ENCODE measurements at regions not wholly inside any gene's neighbourhood (a gene's known extent, or its start where the extent isn't known, plus 50 kb on each side); places are given as distances from the start of the nearest gene placed in this dataset.
"Not testable (repeated sequence)": the region's sequence is repeated elsewhere in the genome, so short reads cannot be mapped to it uniquely, and the experiment has no call there.

DNA sequence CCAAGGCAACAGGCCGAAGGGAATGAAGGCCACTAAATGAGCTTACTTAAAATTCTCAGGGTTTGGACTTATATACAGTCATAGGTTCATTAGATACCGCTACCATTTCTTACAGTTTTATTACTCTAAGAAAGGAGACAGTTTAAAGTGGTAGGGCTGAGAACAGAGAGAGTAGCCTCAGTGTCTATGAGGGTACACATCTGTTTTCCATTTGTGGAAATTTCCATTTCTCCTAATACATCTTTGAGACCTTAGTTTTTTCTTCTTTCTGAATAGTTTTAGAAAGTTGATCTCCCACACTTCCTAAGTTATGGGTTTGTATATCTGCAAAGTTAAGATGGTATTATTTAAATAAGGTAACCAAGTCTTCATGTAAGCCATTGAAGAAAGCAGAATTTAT lies 1279.1 kb downstream of the NCAM2 start:
- DNase-seq (ENCODE audit: low read depth): no peak

DNA sequence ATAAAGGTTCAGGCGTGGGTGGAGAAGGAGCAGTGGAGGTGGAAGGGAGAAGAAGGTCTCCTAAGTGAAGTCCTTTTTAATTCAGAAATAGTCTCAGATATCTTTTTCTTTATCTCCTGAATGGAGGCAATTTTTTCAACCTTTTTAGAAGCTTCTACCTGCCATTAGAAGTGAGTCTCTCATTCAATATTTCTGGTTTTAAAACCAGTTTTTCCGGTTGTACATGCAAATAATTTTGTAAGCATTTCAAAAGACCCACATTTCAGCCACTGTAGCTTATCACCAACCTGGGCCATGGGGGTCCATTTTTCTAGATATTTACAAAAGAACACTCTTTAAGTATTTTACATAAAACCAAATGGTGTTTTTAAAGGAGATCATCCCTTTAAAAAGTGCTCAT lies 1280.2 kb downstream of the NCAM2 start:
- no peak for DNase-seq (ENCODE audit: low read depth)

DNA sequence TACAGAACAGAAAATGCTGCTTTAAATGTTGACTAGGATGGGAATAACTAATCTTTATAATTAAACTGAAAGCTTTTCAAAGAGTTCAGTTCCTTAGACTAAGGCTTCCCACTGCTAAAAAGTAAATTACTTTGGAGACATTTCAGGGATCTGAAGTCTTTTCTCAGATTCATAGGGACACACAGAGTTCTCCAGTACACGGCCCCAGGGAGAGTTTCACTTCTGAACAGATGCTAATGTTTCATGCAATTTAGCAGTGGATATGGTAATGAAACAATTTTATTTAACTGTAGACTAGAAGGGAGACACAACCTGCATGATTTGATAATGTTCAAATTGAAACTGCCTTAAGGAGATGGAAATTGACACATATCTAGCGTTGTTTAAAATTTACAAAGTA lies 1282.6 kb downstream of the NCAM2 start:
- DNase-seq (ENCODE audit: low read depth): no peak

DNA sequence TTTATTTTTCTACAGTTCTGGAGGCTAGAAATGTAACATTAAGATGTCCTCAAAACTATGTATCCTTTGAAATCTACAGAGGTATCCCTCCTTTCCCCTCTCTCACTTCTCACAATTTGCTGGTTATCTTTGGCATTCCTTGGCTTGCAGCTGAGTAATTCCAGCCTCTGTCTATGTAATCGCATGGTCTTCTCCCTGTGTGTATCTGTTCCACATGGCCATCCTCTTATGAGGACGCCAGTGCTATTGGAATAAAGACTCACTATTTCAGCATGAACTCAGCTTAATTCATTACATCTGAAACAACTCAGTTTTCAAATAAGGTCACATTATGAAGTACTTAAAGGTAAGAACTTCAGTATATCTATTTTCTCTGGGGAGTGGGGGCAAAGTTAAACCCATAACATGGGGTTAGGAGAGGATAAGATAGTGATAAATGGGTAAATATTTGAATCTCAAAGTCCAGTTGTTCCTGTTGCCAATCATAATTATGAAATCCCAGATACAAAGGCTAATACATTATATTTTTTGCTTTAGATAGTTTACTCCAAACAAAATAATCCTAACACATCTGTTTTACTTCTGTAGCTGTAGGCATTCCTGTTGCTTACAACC lies 1290.8 kb downstream of the NCAM2 start:
- no peak for DNase-seq (ENCODE audit: low read depth)

DNA sequence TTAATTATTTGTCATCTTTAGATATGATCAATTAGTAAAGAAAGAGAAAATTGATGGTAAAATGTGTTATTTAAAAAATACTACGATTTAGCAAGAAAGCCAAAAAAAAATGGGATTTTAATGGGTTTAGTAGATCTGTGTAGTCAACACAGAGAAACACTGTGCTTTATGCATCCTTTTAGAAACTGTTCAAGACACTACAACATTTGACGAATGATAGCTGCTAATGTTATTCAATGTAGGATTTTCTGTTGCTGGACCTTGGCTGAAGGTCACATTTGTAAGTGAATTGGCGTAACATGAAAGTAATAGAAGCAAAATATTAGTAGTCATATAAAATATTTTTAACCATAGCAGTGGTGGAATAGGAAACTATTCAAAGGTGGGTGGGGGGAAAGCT lies 1293.9 kb downstream of the NCAM2 start:
- no peak for DNase-seq (ENCODE audit: low read depth)

DNA sequence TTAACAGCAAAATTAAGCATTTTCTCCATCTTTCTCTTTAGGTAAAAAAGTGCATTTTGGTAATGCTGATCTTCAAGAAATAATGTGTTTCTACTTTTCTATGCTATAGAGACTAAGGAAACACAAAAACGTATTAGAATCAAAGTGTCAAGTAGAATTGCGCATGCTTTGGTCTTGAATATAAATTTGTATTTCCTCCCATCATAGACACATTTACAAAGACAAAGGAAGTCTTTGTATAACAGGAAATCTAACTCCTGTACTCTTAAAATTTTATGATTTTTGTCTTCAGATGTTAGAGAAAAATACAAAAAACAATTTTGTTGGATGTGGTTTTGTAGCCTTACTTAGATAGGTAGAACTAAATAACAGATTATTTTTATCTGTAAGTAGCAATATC lies 1299.4 kb downstream of the NCAM2 start:
- DNase-seq (ENCODE audit: low read depth): no peak

DNA sequence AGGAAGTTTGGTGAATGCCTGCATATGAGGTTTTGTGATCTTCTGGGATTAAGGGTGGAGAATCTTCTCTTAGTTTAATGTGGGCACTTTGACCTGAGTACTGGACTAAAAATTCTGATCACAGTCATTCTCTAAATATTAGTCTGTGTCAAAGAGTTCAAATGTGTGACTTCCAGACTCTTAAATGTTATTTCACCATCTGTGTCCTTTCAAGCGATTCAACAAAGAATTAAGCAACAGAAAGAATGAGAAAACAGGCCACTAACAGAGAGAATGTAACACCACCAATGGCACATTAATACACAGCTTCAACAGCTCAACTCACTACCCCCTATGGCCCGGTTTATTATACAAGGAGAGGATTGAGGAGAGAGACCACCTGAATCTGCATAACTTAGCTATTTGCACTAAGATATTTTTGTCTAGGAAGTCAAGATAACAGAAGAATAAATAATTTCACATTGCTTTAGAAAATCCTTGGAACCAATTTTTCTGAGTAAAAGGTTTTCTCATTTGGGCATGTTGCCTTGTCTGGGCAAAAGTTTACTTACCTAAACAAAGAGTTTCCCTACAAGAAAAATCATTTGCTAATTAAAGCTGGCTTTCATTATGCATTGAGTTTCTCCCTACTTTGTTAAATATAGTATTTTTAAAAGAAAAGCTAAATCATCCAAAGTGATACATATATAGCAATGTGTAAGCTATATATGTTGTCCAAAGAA lies 1313.7 kb downstream of the NCAM2 start:
- DNase-seq (ENCODE audit: low read depth): no peak

DNA sequence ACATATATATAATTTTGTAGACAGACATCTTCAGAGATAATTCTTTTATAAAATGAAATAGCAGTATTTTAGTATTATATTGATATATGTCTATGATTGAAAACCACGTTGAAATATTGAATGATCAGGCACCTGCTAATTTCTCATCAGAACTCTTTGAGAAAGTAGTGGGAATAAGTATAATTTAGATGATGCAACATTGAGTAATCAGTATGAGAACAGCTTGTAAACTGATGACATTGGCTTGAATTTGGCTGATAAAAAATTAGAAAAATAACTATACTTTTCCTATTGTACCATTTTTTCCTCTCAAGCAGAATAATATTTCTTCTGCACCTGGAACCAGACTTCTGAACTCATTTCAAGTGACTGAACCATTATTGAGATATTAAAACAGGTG lies 1316.8 kb downstream of the NCAM2 start:
- DNase-seq (ENCODE audit: low read depth): no peak

DNA sequence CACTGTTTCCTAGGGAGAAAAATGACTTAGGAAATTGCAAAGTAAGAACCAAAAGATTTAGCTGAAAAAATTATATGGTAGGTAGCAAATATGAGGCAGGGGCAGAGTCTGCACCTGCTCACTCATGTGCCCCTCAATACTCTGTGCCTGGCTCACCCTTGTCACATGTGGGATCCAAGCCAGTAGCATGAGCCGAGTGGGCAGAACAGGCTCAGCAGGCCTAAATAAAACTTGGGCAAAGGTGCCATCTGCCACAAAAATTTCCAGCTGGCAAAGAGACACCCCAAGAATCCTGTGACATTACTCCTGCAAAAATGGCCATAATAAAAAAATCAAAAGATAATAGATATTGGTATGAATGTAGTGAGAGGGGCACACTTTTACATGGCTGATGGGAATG lies 1321.2 kb downstream of the NCAM2 start:
- no peak for DNase-seq (ENCODE audit: low read depth)

DNA sequence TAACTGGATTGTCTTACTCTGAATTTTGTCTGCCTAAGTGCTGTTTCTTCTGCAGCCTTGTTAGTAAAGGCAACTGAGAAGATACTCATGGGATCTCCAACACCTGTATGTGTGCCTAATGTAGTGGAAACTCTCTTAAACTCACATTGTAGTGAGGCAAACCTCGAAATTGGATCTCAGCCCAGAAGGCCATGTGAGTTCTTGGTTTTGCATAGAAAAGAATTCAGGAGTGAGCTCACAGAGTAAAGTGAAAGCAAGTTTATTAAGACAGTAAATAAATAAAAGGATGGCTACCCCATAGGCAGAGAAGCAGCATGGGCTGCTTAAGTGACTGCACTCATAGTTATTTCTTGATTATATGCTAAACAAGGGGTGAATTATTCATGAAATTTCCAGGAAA lies 1344.7 kb downstream of the NCAM2 start:
- DNase-seq (ENCODE audit: low read depth): no peak

DNA sequence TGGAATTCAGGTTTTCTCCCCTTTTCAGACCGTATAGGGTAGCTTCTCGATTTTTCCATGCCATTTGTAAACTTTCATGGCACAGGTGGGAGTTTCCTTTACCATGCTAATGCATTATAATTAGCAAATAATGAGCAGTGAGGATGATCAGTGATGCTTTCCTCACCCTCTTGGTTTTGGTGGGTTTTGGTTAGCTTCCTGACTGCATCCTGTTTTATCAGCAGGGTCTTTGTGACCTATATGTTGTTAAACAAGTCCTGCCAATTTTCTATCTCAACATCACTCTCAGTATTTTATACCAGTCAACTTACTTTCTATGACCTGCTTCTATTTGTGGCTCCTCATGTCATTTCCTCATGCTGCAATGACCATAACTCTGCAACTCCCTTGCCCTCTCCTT lies 1345.1 kb downstream of the NCAM2 start:
- DNase-seq (ENCODE audit: low read depth): no peak

DNA sequence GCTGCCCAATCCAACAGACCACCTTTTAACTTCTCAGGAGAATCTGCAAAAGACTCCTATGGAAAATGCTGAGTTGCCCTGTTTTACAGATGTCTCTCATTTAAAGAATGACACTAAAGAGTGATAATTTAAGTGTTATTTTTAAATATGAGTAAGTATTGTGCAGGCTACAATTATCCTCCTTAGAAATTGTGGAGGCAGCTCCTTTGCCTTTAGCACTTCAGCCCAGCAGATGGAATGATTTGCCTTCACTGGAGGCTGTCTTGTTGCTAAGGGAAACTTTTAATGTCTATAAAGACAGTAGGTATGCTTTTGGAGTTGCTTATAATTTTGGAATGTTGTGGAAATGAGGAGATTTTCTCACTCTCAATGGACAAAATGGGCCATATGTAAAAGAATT lies 1345.5 kb downstream of the NCAM2 start:
- DNase-seq (ENCODE audit: low read depth): no peak

DNA sequence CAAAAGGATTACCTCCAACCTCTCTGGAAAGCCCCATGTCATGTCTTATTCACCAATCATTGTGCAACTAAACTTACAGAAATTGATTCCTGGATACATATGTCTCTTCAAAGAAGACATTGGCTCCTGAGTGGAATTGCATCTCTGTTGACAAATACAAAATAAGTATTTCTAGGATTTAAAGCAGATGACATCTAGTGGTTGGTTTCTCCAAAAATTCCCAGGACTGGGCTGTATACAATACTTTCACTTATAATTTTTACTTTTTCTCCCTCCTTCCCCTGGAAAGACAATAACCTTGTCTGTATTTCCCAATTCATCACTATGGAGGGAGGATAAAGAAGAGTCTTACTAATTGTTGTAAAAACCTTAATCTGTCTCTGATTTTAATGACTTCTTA lies 1347.4 kb downstream of the NCAM2 start:
- DNase-seq (ENCODE audit: low read depth): no peak

DNA sequence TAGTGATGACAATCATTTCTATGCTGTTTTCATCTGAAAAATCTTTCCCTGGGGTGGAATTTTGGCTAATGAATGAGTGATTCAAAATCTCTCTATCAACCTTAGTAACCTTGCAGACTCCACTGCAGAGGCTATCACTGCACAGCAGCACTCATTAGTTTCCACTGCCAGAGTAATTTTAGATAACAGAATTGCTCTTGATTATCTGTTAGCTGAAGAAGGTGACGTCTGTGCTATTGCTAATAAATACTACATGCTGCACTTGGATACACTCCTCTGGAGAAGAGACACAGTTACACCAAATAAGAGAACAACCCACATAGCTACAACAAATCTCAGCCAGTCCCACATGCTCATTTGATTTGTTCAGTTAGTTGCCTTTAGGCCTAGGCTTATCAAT lies 1348.4 kb downstream of the NCAM2 start:
- DNase-seq (ENCODE audit: low read depth): no peak

DNA sequence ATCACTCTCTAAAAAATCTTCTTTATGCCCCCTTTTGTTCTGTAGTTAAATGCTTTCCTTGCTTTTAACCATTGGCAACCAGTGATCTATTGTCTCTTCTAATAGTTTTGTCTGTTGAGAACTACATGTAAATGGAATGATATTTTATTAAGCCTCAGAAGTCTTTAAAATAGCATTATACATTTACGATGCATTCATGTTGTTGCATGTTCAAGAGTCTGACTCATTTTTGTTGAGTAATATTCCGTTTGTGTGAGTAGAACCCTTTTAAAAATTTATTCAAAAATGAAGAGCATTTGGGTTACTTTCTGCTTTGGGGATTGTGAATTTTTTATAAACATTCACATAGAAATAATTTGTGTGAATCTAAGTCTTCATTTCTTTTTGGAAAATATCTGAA lies 1352.9 kb downstream of the NCAM2 start:
- no peak for DNase-seq (ENCODE audit: low read depth)

DNA sequence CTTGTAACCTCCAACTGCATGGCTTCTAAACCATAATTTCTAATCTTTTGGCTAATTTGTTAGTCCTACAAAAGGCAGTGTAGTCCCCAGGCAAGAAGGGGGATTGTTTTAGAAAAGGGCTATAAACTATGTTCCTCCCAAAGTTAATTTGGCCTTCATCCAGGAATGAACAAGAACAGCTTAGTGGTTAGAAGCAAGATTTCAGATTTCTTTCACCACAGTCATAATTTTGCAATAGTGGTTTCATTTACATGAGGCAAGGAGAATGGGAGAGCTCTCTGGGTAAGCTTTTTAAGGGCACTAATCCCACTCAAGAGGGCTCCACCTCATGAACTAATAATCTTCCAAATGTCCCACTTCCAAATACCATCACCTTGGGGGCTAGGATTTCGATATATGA lies 1353.9 kb downstream of the NCAM2 start:
- peak; percentile 24 for DNase-seq (ENCODE audit: low read depth)

DNA sequence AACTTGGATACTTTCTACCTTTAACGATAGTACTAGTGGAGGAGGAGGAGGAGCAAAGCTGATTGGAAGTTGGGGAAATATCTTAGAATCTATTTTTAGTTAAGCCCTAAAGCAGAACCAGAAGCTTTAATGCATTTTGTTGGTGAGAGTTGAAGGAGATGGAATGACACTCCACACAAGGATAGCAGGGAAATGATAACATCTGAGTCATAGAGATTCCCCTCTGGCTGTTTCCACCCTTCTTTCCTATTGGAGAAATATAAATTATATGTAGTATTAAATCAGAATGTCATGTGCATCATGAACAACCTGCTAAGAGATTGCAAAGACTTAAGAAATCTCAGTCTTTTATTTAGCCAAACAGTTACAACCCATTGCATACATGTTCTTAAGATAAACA lies 1357.7 kb downstream of the NCAM2 start:
- peak; percentile 15 for DNase-seq (ENCODE audit: low read depth)

DNA sequence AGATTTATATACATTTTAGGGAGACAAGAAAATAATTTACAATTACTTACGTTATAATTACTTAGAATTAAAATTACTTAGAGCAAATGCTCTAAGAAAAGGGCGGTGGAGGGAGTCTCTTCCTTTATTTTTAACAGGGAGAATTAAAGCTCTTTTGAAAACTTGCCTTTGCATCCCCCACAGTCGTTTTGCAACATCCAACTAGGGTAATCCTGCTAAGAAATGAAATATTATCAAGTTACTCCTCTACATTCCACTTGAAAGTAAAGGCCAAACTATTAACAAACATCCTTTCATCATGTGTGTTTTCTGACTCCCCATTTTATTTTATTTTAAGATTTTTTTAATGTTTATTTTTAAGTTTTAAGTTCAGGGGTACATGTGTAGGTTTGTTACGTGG lies 1358.5 kb downstream of the NCAM2 start:
- no peak for DNase-seq (ENCODE audit: low read depth)

DNA sequence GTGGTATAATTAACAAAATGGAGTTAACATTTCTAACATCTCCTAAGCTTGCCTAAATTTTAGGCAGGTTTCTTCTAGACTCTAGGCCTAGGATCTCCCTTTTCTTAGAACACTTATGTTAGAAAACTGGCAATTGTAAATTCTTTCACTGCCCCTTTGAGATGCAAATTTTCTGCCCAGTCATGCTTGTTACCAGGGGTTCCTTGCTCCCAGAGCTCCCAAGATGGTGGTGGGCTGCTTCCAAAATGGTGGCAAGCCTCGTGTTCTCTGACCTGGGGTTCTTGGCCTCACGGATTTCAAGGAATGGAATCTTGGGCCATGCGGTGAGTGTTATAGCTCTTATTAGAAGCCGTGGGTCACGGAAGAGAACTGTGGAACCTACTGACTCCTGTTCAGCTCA lies 1361.4 kb downstream of the NCAM2 start:
- not testable (repeated sequence) for DNase-seq (ENCODE audit: low read depth)

DNA sequence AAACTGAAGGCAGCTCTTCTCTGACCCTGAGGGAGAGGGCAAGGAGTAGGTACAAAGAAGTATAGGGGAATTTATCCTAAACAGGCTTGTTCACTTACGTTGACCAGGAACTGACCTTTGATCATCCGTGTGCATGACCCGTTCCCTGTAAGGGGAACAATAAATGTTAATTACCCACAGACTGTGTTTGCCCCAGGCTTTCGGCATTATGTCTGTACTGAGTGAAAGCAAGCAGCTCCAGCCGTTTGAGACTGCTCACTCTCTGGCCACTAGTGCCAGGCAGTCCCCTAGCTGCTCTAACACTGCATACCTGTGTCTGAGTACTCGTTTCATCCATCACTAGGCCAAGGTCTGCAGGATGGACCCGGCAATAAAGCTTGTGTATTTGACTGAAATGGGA lies 1365.3 kb downstream of the NCAM2 start:
- DNase-seq (ENCODE audit: low read depth): no peak

DNA sequence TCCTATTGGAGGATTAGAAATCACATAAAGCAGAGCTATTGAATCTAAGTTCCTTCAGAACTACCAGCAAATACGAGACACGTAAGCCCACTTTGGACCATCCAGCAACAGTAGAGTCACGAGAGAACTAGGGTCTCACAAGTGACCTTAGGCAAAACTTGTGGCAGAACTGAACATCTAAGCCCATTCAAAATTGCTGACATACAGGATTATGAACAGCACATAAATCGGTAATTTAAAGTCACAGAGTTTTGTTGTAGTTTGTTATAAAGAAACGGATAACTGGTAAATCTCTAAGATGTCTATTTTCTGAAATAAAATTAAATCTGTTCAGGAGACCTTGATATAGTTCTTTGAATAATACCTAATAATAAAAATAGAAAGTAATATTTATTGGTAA lies 1366.0 kb downstream of the NCAM2 start:
- no peak for DNase-seq (ENCODE audit: low read depth)

DNA sequence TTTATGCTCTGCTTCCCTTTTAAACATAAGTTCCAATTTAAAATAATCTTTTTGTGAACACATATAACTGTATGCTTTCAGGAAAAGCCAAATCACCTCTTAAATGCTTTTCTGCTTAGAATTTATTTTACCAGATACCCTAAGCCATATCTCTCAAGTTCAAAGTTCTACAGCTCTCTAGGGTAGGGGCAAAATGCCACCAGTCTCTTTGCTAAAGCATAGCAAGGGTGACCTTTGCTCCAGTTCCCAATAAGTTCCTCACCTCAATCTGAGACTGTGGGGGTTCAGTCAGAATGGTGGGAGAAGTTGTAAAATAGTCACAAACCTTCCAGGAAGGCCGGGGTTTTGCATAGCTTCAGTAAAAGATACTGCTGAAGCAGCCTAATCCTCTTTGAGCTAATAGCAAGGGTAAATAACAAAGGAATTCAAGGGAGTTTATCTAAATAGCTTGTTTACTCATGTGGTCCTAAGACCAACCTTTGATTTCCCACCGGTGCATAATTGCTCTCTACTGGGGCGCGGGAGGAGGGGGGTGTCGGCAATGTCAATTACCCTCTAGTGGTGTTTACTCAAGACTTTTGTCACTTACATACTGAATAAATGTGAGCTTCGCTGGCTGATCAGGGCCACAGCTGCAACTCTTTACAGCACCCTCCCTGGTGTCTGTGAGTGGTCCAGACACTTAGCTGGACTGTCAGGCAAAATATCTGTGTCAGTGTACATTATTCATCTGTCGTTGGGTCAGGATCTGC lies 1376.2 kb downstream of the NCAM2 start:
- no peak for DNase-seq (ENCODE audit: low read depth)

DNA sequence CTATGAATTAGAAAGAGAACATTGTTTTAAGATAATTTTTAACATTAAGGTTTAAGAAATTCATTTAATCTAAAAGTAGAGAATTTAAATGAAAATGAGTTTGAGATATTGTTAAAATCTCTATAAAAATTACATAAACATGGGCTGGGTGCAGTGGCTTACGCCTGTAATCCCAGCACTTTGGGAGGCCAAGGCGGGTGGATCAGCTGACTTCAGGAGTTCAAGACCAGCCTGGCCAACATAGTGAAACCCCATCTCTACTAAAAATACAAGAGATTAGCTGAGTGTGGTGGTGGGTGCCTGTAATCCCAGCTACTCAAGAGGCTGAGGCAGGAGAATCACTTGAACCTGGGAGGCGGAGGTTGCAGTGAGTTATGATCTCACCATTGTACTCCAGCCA lies 1379.6 kb downstream of the NCAM2 start:
- not testable (repeated sequence) for DNase-seq (ENCODE audit: low read depth)
